WTC11 (cell line): ENCODE measurements at regions not wholly inside any gene's neighbourhood (a gene's known extent, or its start where the extent isn't known, plus 50 kb on each side); places are given as distances from the start of the nearest gene placed in this dataset.

ENCODE experiments used
- ATAC-seq: fragments of 200-7000 bp; cut with Tn5 transposase; 2 replicates; pipeline ENCODE4 v1.10.0; 2021; ENCODE audit warnings: mild to moderate bottlenecking, moderate library complexity
- CTCF ChIA-PET: fragments of 300-600 bp; sonication (Branson Sonifier 250); formaldehyde crosslinking; loops from one replicate; lab custom pipeline; 2021; ENCODE audit warnings: antibody characterized with exemption; lab: Charles Lee
- POLR2A ChIA-PET: fragments of 350-600 bp; sonication (Branson Sonifier 250); formaldehyde crosslinking; loops from one replicate; lab custom pipeline; 2021; ENCODE audit warnings: antibody characterized with exemption; lab: Charles Lee
- DNase-seq: peaks from one replicate; pipeline ENCODE4 v3.0.0; 2021; ENCODE audit warnings: low spot score
- H3K27ac Mint-ChIP-seq: 2 replicates; pipeline ENCODE4 v1.8.0; 2021; ENCODE audit warnings: mixed read lengths
- H3K27me3 Mint-ChIP-seq: 2 replicates; pipeline ENCODE4 v1.8.0; 2021; ENCODE audit warnings: low read depth, mild to moderate bottlenecking, moderate library complexity, mixed read lengths
- H3K36me3 Mint-ChIP-seq: 2 replicates; pipeline ENCODE4 v1.8.0; 2021; ENCODE audit warnings: mixed read lengths
- H3K4me1 Mint-ChIP-seq: 2 replicates; pipeline ENCODE4 v1.8.0; 2022; ENCODE audit warnings: mixed read lengths
- H3K4me3 Mint-ChIP-seq: 2 replicates; pipeline ENCODE4 v1.8.0; 2021; ENCODE audit warnings: mild to moderate bottlenecking, moderate library complexity, mixed read lengths
- H3K9me3 Mint-ChIP-seq: 2 replicates; pipeline ENCODE4 v1.8.0; 2021; ENCODE audit warnings: mixed read lengths
- CREM ChIP-seq: sonication (generic); formaldehyde crosslinking; IDR thresholded peaks from 2 replicates; pipeline ENCODE4 v1.8.1; 2022; ENCODE audit warnings: mild to moderate bottlenecking, missing genetic modification reagents, moderate library complexity
- EMX1 ChIP-seq: fragments of 250-450 bp; sonication (Bioruptor Pico); IDR thresholded peaks from 2 replicates; pipeline ENCODE4 v1.8.0; 2021; ENCODE audit warnings: mild to moderate bottlenecking
- ESRRA ChIP-seq: sonication (generic); formaldehyde crosslinking; IDR thresholded peaks from 2 replicates; pipeline ENCODE4 v1.8.1; 2022; ENCODE audit warnings: mild to moderate bottlenecking, missing genetic modification reagents, borderline replicate concordance
- FOXP1 ChIP-seq: sonication (generic); formaldehyde crosslinking; IDR thresholded peaks from 2 replicates; pipeline ENCODE4 v1.8.0; 2022; ENCODE audit warnings: missing genetic modification reagents, mild to moderate bottlenecking, moderate library complexity, borderline replicate concordance
- JAZF1 ChIP-seq: fragments of 250-450 bp; sonication (Bioruptor Pico); IDR thresholded peaks from 2 replicates; pipeline ENCODE4 v1.9.0; 2021; ENCODE audit warnings: moderate library complexity, mild to moderate bottlenecking, inconsistent platforms
- NFE2L1 ChIP-seq: sonication (generic); formaldehyde crosslinking; IDR thresholded peaks from 2 replicates; pipeline ENCODE4 v1.8.1; 2023; ENCODE audit warnings: missing genetic modification reagents
- NFYB ChIP-seq: sonication (generic); formaldehyde crosslinking; conservative IDR thresholded peaks from 2 replicates; pipeline ENCODE4 v1.8.0; 2022; ENCODE audit warnings: low read depth, missing genetic modification reagents
- PRRX2 ChIP-seq: fragments of 250-450 bp; sonication (Bioruptor Pico); IDR thresholded peaks from 2 replicates; pipeline ENCODE4 v1.8.0; 2021; ENCODE audit warnings: mild to moderate bottlenecking
- SMAD4 ChIP-seq: sonication (generic); formaldehyde crosslinking; IDR thresholded peaks from 2 replicates; pipeline ENCODE4 v1.8.0; 2022; ENCODE audit warnings: mild to moderate bottlenecking, missing genetic modification reagents
- TCF7 ChIP-seq: sonication (generic); formaldehyde crosslinking; IDR thresholded peaks from 2 replicates; pipeline ENCODE4 v1.8.0; 2022; ENCODE audit warnings: mild to moderate bottlenecking, low read depth, missing genetic modification reagents, moderate library complexity
- TEAD4 ChIP-seq: sonication (generic); formaldehyde crosslinking; IDR thresholded peaks from 2 replicates; pipeline ENCODE4 v1.8.0; 2022; ENCODE audit warnings: mild to moderate bottlenecking, missing genetic modification reagents
- ZNF121 ChIP-seq: sonication (generic); formaldehyde crosslinking; IDR thresholded peaks from 2 replicates; pipeline ENCODE4 v1.8.0; 2023; ENCODE audit warnings: missing genetic modification reagents
- ZNF263 ChIP-seq: sonication (generic); formaldehyde crosslinking; IDR thresholded peaks from 2 replicates; pipeline ENCODE4 v1.8.1; 2022; ENCODE audit warnings: low read depth, mild to moderate bottlenecking, moderate library complexity, missing genetic modification reagents
- ZNF416 ChIP-seq: fragments of 250-450 bp; sonication (Bioruptor Pico); IDR thresholded peaks from 2 replicates; pipeline ENCODE4 v1.9.0; 2021; ENCODE audit warnings: mild to moderate bottlenecking, inconsistent platforms
- ZNF423 ChIP-seq: fragments of 250-450 bp; sonication (Bioruptor Pico); IDR thresholded peaks from 2 replicates; pipeline ENCODE4 v2.1.2; 2022; ENCODE audit warnings: mild to moderate bottlenecking, moderate library complexity
- ZNF671 ChIP-seq: fragments of 250-450 bp; sonication (Bioruptor Pico); IDR thresholded peaks from 2 replicates; pipeline ENCODE4 v1.8.0; 2021; ENCODE audit warnings: mild to moderate bottlenecking
- TF ChIP-seq, protein P1 (sequence below): sonication (generic); formaldehyde crosslinking; IDR thresholded peaks from 2 replicates; pipeline ENCODE4 v1.8.0; 2023; ENCODE audit warnings: mild to moderate bottlenecking, missing genetic modification reagents
- TF ChIP-seq, protein P2 (sequence below): sonication (generic); formaldehyde crosslinking; IDR thresholded peaks from 2 replicates; pipeline ENCODE4 v1.8.0; 2022; ENCODE audit warnings: mild to moderate bottlenecking, missing genetic modification reagents
- TF ChIP-seq, protein P3 (sequence below): sonication (generic); formaldehyde crosslinking; IDR thresholded peaks from 2 replicates; pipeline ENCODE4 v1.8.1; 2022; ENCODE audit warnings: mild to moderate bottlenecking, missing genetic modification reagents, moderate library complexity, borderline replicate concordance
- TF ChIP-seq, protein P4 (sequence below): sonication (generic); formaldehyde crosslinking; IDR thresholded peaks from 2 replicates; pipeline ENCODE4 v1.8.0; 2022; ENCODE audit warnings: missing genetic modification reagents
- TF ChIP-seq, protein P5 (sequence below): fragments of 250-450 bp; sonication (Bioruptor Pico); IDR thresholded peaks from 2 replicates; pipeline ENCODE4 v1.9.0; 2021; ENCODE audit warnings: mild to moderate bottlenecking
- TF ChIP-seq, protein P6 (sequence below): sonication (generic); formaldehyde crosslinking; IDR thresholded peaks from 2 replicates; pipeline ENCODE4 v1.8.1; 2022; ENCODE audit warnings: low read depth, missing genetic modification reagents, borderline replicate concordance

DNA sequence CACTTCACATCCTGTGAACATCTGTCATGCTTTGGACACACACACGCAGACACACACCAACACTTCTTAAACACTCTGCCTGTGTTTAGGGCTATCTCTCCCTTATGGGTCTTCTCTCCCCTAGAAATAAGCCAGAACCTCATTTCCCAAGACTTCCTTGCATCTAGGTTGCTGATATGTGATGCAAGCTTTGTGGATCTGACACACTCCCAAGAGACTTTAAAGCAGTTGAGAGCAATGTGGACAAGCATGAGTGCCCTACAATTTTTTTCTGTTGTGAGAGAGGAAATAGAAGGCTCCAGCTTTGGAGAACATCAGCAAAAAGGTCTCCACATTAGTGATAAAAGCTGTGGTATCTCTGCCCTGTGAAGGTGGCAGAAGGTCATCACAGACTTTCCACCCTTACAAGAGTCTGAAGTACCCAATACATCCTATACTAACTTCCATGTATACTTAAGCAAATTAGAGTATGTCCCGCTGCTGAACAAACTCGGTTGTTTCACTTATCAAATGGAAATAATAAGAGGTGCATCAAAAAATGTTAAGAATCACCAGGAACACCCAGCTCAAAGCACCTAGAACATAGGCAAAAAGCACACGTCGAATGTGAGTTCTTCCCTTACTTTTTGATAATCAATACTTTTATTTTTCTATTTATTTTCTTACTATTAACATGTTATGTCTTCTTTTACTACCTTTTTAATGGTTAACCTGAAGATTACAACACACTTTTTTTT is 267.6 kb downstream of the SETD4 start (continued):
- TF ChIP-seq ZNF121 (CRISPR knock-in tag) (no peak), FOXP1 (no peak), CREM (CRISPR knock-in tag) (no peak)
- TF ChIP-seq, protein P1, sequence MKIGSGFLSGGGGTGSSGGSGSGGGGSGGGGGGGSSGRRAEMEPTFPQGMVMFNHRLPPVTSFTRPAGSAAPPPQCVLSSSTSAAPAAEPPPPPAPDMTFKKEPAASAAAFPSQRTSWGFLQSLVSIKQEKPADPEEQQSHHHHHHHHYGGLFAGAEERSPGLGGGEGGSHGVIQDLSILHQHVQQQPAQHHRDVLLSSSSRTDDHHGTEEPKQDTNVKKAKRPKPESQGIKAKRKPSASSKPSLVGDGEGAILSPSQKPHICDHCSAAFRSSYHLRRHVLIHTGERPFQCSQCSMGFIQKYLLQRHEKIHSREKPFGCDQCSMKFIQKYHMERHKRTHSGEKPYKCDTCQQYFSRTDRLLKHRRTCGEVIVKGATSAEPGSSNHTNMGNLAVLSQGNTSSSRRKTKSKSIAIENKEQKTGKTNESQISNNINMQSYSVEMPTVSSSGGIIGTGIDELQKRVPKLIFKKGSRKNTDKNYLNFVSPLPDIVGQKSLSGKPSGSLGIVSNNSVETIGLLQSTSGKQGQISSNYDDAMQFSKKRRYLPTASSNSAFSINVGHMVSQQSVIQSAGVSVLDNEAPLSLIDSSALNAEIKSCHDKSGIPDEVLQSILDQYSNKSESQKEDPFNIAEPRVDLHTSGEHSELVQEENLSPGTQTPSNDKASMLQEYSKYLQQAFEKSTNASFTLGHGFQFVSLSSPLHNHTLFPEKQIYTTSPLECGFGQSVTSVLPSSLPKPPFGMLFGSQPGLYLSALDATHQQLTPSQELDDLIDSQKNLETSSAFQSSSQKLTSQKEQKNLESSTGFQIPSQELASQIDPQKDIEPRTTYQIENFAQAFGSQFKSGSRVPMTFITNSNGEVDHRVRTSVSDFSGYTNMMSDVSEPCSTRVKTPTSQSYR (CRISPR knock-in tag): no peak
- TF ChIP-seq, protein P2, sequence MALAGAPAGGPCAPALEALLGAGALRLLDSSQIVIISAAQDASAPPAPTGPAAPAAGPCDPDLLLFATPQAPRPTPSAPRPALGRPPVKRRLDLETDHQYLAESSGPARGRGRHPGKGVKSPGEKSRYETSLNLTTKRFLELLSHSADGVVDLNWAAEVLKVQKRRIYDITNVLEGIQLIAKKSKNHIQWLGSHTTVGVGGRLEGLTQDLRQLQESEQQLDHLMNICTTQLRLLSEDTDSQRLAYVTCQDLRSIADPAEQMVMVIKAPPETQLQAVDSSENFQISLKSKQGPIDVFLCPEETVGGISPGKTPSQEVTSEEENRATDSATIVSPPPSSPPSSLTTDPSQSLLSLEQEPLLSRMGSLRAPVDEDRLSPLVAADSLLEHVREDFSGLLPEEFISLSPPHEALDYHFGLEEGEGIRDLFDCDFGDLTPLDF: no peak

DNA sequence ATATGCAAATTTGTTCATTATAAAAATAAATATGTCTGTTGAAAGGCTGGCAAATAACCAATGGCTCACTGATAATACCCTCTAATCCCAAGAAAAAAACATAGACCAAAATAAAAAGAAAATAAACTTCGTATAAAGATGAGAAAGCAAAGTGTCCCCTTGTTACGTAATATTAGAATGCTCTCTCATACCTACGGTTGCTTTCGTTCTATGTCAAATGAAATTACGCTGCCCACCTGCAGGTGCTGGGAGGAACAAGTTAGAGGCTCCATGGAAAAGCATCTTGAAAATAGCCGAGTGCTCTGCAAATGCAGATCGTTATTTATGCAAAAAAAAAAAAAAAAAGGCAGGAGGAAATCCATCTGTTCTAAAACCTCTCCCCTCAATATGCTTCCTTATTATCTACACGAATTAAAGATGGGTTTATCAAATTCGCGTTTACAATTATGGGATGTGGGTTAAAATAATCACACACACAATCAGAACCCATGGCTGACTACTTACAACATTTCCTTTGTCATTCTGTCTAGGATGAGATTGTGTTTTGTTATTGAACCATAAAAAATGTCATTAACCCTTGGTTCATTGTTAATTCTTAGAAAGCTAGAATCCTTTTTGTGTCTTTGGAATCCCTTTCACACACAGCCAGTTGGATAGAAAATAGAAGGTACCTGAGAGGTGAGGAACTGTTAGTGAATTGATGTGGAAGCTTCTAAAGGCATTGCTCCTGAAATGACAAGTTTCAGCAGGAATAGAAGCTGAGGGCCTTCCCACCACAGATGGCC is 268.6 kb downstream of the SETD4 start:
- Mint-ChIP-seq H3K27ac (no peak overlapping the region), H3K9me3 (peaks cover 12% of the 10 kb centered on the region), H3K27me3 (no peaks in the 10 kb centered on the region; the same call in 1 of the 2 replicates), H3K36me3 (no peaks in the 10 kb centered on the region)
- ATAC-seq: no peak
- POLR2A ChIA-PET: no interaction called here
- CTCF ChIA-PET: no interaction called here
- DNase-seq: no peak
- TF ChIP-seq NFE2L1 (no peak), EMX1 (no peak), ZNF416 (CRISPR knock-in tag) (no peak), ESRRA (no peak), SMAD4 (CRISPR knock-in tag) (no peak), JAZF1 (no peak), TEAD4 (CRISPR knock-in tag) (no peak), NFYB (CRISPR knock-in tag) (no peak), TCF7 (no peak), ZNF671 (CRISPR knock-in tag) (no peak), ZNF423 (CRISPR knock-in tag) (no peak), PRRX2 (CRISPR knock-in tag) (no peak), ZNF263 (CRISPR knock-in tag) (no peak)
- TF ChIP-seq, protein P3, sequence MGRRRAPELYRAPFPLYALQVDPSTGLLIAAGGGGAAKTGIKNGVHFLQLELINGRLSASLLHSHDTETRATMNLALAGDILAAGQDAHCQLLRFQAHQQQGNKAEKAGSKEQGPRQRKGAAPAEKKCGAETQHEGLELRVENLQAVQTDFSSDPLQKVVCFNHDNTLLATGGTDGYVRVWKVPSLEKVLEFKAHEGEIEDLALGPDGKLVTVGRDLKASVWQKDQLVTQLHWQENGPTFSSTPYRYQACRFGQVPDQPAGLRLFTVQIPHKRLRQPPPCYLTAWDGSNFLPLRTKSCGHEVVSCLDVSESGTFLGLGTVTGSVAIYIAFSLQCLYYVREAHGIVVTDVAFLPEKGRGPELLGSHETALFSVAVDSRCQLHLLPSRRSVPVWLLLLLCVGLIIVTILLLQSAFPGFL (CRISPR knock-in tag): no peak
- TF ChIP-seq, protein P4, sequence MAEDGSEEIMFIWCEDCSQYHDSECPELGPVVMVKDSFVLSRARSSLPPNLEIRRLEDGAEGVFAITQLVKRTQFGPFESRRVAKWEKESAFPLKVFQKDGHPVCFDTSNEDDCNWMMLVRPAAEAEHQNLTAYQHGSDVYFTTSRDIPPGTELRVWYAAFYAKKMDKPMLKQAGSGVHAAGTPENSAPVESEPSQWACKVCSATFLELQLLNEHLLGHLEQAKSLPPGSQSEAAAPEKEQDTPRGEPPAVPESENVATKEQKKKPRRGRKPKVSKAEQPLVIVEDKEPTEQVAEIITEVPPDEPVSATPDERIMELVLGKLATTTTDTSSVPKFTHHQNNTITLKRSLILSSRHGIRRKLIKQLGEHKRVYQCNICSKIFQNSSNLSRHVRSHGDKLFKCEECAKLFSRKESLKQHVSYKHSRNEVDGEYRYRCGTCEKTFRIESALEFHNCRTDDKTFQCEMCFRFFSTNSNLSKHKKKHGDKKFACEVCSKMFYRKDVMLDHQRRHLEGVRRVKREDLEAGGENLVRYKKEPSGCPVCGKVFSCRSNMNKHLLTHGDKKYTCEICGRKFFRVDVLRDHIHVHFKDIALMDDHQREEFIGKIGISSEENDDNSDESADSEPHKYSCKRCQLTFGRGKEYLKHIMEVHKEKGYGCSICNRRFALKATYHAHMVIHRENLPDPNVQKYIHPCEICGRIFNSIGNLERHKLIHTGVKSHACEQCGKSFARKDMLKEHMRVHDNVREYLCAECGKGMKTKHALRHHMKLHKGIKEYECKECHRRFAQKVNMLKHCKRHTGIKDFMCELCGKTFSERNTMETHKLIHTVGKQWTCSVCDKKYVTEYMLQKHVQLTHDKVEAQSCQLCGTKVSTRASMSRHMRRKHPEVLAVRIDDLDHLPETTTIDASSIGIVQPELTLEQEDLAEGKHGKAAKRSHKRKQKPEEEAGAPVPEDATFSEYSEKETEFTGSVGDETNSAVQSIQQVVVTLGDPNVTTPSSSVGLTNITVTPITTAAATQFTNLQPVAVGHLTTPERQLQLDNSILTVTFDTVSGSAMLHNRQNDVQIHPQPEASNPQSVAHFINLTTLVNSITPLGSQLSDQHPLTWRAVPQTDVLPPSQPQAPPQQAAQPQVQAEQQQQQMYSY (CRISPR knock-in tag): no peak
- TF ChIP-seq, protein P5, sequence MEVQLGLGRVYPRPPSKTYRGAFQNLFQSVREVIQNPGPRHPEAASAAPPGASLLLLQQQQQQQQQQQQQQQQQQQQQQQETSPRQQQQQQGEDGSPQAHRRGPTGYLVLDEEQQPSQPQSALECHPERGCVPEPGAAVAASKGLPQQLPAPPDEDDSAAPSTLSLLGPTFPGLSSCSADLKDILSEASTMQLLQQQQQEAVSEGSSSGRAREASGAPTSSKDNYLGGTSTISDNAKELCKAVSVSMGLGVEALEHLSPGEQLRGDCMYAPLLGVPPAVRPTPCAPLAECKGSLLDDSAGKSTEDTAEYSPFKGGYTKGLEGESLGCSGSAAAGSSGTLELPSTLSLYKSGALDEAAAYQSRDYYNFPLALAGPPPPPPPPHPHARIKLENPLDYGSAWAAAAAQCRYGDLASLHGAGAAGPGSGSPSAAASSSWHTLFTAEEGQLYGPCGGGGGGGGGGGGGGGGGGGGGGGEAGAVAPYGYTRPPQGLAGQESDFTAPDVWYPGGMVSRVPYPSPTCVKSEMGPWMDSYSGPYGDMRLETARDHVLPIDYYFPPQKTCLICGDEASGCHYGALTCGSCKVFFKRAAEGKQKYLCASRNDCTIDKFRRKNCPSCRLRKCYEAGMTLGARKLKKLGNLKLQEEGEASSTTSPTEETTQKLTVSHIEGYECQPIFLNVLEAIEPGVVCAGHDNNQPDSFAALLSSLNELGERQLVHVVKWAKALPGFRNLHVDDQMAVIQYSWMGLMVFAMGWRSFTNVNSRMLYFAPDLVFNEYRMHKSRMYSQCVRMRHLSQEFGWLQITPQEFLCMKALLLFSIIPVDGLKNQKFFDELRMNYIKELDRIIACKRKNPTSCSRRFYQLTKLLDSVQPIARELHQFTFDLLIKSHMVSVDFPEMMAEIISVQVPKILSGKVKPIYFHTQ (CRISPR knock-in tag): no peak
- TF ChIP-seq, protein P6, sequence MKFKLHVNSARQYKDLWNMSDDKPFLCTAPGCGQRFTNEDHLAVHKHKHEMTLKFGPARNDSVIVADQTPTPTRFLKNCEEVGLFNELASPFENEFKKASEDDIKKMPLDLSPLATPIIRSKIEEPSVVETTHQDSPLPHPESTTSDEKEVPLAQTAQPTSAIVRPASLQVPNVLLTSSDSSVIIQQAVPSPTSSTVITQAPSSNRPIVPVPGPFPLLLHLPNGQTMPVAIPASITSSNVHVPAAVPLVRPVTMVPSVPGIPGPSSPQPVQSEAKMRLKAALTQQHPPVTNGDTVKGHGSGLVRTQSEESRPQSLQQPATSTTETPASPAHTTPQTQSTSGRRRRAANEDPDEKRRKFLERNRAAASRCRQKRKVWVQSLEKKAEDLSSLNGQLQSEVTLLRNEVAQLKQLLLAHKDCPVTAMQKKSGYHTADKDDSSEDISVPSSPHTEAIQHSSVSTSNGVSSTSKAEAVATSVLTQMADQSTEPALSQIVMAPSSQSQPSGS (CRISPR knock-in tag): no peak
- TF ChIP-seq, all 79 proteins: peak for 0
- no peak overlapping the region for H3K4me3 Mint-ChIP-seq
- H3K4me1 Mint-ChIP-seq: no peaks in the 10 kb centered on the region
